Epidermal melanocyte (primary cell): ENCODE measurements at regions not wholly inside any gene's neighbourhood (a gene's known extent, or its start where the extent isn't known, plus 50 kb on each side); places are given as distances from the start of the nearest gene placed in this dataset.
"Not testable (repeated sequence)": the region's sequence is repeated elsewhere in the genome, so short reads cannot be mapped to it uniquely, and the experiment has no call there.

Experiments
- DNase-seq: peaks from one replicate; pipeline ENCODE4 v3.0.0; 2011; ENCODE audit warnings: low spot score; ENCODE audit not compliant: insufficient read length

- no peak for DNase-seq
Measured at GRCh38 chr2:16394986-16395550, 270.6 kb downstream of the CYRIA start.

GRCh38 chr2:16394072-16394985 is 271.3 kb downstream of the CYRIA start:
- DNase-seq, result no peak

- no peak for DNase-seq
Measured at GRCh38 chr2:16393500-16394071, 272.0 kb downstream of the CYRIA start.

GRCh38 chr2:16392647-16393499 is 272.8 kb downstream of the CYRIA start:
- DNase-seq, result no peak

- no peak for DNase-seq
Measured at GRCh38 chr2:16391986-16392385, 273.6 kb downstream of the CYRIA start.

GRCh38 chr2:16390561-16390960 is 275.1 kb downstream of the CYRIA start:
- no peak for DNase-seq

- no peak for DNase-seq
Measured at GRCh38 chr2:16389611-16390010, 276.0 kb downstream of the CYRIA start.

- not testable (repeated sequence) for DNase-seq
Measured at GRCh38 chr2:16388199-16388830, 277.3 kb downstream of the CYRIA start.

GRCh38 chr2:16387461-16387984 is 278.1 kb downstream of the CYRIA start:
- no peak for DNase-seq

GRCh38 chr2:16386431-16386830 is 279.2 kb downstream of the CYRIA start:
- DNase-seq, result no peak

GRCh38 chr2:16386031-16386430 is 279.6 kb downstream of the CYRIA start:
- no peak for DNase-seq

- DNase-seq, result no peak
Measured at GRCh38 chr2:16385341-16385740, 280.3 kb downstream of the CYRIA start.

- DNase-seq, result no peak
Measured at GRCh38 chr2:16383411-16383810, 282.2 kb downstream of the CYRIA start.

GRCh38 chr2:16382451-16382850 is 283.2 kb downstream of the CYRIA start:
- no peak for DNase-seq

GRCh38 chr2:16381511-16381910 is 284.1 kb downstream of the CYRIA start:
- DNase-seq, result no peak

- DNase-seq, result not testable (repeated sequence)
Measured at GRCh38 chr2:16379901-16380300, 285.7 kb downstream of the CYRIA start.

- DNase-seq, result not testable (repeated sequence)
Measured at GRCh38 chr2:16379061-16379460, 286.6 kb downstream of the CYRIA start.

- DNase-seq, result no peak
Measured at GRCh38 chr2:16378031-16378430, 287.6 kb downstream of the CYRIA start.

GRCh38 chr2:16375981-16376380 is 289.7 kb downstream of the CYRIA start:
- no peak for DNase-seq

GRCh38 chr2:16375351-16375750 is 290.3 kb downstream of the CYRIA start:
- DNase-seq, result no peak

GRCh38 chr2:16374671-16375070 is 291.0 kb downstream of the CYRIA start:
- no peak for DNase-seq
